Transverse colon (tissue), 4 donors: ENCODE measurements at regions not wholly inside any gene's neighbourhood (a gene's known extent, or its start where the extent isn't known, plus 50 kb on each side); places are given as distances from the start of the nearest gene placed in this dataset.

Experiments
- DNase-seq: peaks from one replicate; pipeline ENCODE4 v3.0.0-alpha.2; 2019
- H3K27ac ChIP-seq, 4 donors: fragments of 200-600 bp; sonication (generic); 2 replicates each; pipeline ENCODE4 v1.5.1; 2016 to 2018; ENCODE audit warnings: inconsistent platforms in 4 of 4
- H3K27me3 ChIP-seq: fragments of 200-600 bp; sonication (generic); 2 replicates; pipeline ENCODE4 v1.5.1; 2017; ENCODE audit warnings: inconsistent platforms
- H3K36me3 ChIP-seq, 4 donors: fragments of 200-600 bp; sonication (generic); 2 replicates each; pipeline ENCODE4 v1.5.1; 2017 to 2019; ENCODE audit warnings: inconsistent platforms in 4 of 4
- H3K4me1 ChIP-seq, 4 donors: fragments of 200-600 bp; sonication (generic); 2 replicates each; pipeline ENCODE4 v1.5.1; 2017 to 2020; ENCODE audit warnings: inconsistent platforms in 4 of 4
- H3K4me3 ChIP-seq, 4 donors: fragments of 200-600 bp; sonication (generic); 1 replicate in 1 of 4; 2 replicates in 3 of 4; pipeline versions ENCODE4 v1.5.1 to v1.6.1; 2017 to 2019; ENCODE audit warnings: inconsistent platforms in 4 of 4
- H3K9me3 ChIP-seq, 2 donors: fragments of 200-600 bp; sonication (generic); 2 replicates each; pipeline ENCODE4 v1.5.1; 2017 to 2019; ENCODE audit warnings: inconsistent platforms in 2 of 2
- CTCF ChIP-seq, 5 experiments: fragments of 200-600 bp in 3 of 5; fragments of 450-650 bp in 2 of 5; sonication (generic) in 3 of 5; IDR thresholded peaks; 1 replicate in 2 of 5; 2 replicates in 3 of 5; pipeline ENCODE4 v1.5.1; 2016 to 2017; ENCODE audit warnings: antibody characterized with exemption in 5 of 5, inconsistent platforms in 3 of 5, mild to moderate bottlenecking in 2 of 5, moderate library complexity in 1 of 5
- EP300 ChIP-seq: sonication (generic); formaldehyde crosslinking; IDR thresholded peaks from one replicate; pipeline ENCODE4 v1.6.1; 2017; ENCODE audit warnings: antibody characterized with exemption, low read depth
- POLR2A ChIP-seq: fragments of 450-650 bp; IDR thresholded peaks from one replicate; pipeline ENCODE4 v1.6.1; 2016; ENCODE audit warnings: antibody characterized with exemption, mild to moderate bottlenecking, moderate library complexity
- POLR2AphosphoS5 ChIP-seq, 3 donors: sonication (generic); formaldehyde crosslinking; IDR thresholded peaks; one replicate each; pipeline ENCODE4 v1.6.1; 2016; ENCODE audit warnings: antibody characterized with exemption in 3 of 3
- WGBS, 2 donors: methylation state at CpG; one replicate each; pipeline ENCODE4 v1.1.5; 2018; ENCODE audit warnings: low coverage in 1 of 2; 5-methylcytosine and 5-hydroxymethylcytosine counted together
- in situ Hi-C, 4 donors: fragments of 200-750 bp; cut with MboI; loops; one replicate each; pipeline versions ENCODE4 v1.15.0 to v1.15.1; 2017; ENCODE audit warnings: low sequenced_read_pairs in 3 of 4, low pct_ligation_motif_present in 1 of 4, low pct_unique_long_range_greater_than_20kb in 1 of 4
- intact Hi-C: fragments of 100-400 bp; cut with DNase I; formaldehyde crosslinking; loops from one replicate; pipeline ENCODE4 v1.15.1; 2023; ENCODE audit warnings: low total_unique reads

- Histone ChIP-seq H3K9me3 (no peaks in the 10 kb centered on the region), H3K36me3 (no peaks in the 10 kb centered on the region), H3K4me3 (no peak overlapping the region), H3K4me1 (no peaks in the 10 kb centered on the region), H3K27ac (no peak overlapping the region), H3K27me3 (no peaks in the 10 kb centered on the region)
- WGBS, 2 donors = 75% methylated on average over 5 of the region's 5 CpGs; no CpG with 5 or more reads in 1 of the 2 donors
- in situ Hi-C loops (no loop called here), intact Hi-C loops (no loop called here)
- no peak for DNase-seq
- TF ChIP-seq POLR2AphosphoS5 (IDR thresholded peaks at IDR 0.05) (no peak), EP300 (no peak), CTCF (IDR thresholded peaks at IDR 0.05) (no peak), POLR2A (no peak)
These were observed 569.9 kb downstream of the CDH26 start for GRCh38 chr20:60528141-60528540.

GRCh38 chr20:60529149-60529548, 570.9 kb downstream of the CDH26 start:
- TF ChIP-seq POLR2AphosphoS5 (IDR thresholded peaks at IDR 0.05) (no peak), EP300 (no peak), POLR2A (no peak), CTCF (IDR thresholded peaks at IDR 0.05) (no peak)
- DNase-seq = no peak
- Histone ChIP-seq H3K36me3 (no peaks in the 10 kb centered on the region), H3K9me3 (no peaks in the 10 kb centered on the region), H3K27me3 (no peaks in the 10 kb centered on the region), H3K4me3 (no peak overlapping the region), H3K4me1 (no peaks in the 10 kb centered on the region), H3K27ac (no peak overlapping the region)
- intact Hi-C loops = no loop called here
- in situ Hi-C loops = no loop called here
- 81 to 92% methylated on average over 4 to 5 of the region's 5 CpGs for WGBS, 2 donors

- in situ Hi-C loops = no loop called here
- DNase-seq = no peak
- Histone ChIP-seq H3K9me3 (no peaks in the 10 kb centered on the region), H3K4me3 (no peak overlapping the region), H3K4me1 (no peaks in the 10 kb centered on the region), H3K27ac (no peak overlapping the region), H3K27me3 (no peaks in the 10 kb centered on the region), H3K36me3 (no peaks in the 10 kb centered on the region)
- WGBS, 2 donors = 50% methylated on average over 3 of the region's 3 CpGs; no CpG with 5 or more reads in 1 of the 2 donors
- intact Hi-C loops = no loop called here
- no peak for TF ChIP-seq POLR2A
- no peak for TF ChIP-seq EP300
These were observed 577.0 kb downstream of the CDH26 start for GRCh38 chr20:60535211-60535610.

- H3K4me3 ChIP-seq = no peak overlapping the region
- no peak for TF ChIP-seq POLR2AphosphoS5 (IDR thresholded peaks at IDR 0.05)
- no peak for TF ChIP-seq EP300
- TF ChIP-seq CTCF (IDR thresholded peaks at IDR 0.05) = no peak
- no peak for TF ChIP-seq POLR2A
- no peak for DNase-seq
- no peak overlapping the region for H3K27ac ChIP-seq
- H3K27me3 ChIP-seq = no peaks in the 10 kb centered on the region
- H3K9me3 ChIP-seq = peaks cover 0 to 6% of the 10 kb centered on the region in 2 donors
- H3K4me1 ChIP-seq = no peaks in the 10 kb centered on the region
- no peaks in the 10 kb centered on the region for H3K36me3 ChIP-seq
- in situ Hi-C loops (no loop called here), intact Hi-C loops (no loop called here)
- WGBS, 2 donors = 40 to 47% methylated on average over 3 of the region's 3 CpGs
These were observed 582.4 kb downstream of the CDH26 start for GRCh38 chr20:60540591-60540990.

GRCh38 chr20:60541991-60542390, 583.8 kb downstream of the CDH26 start:
- H3K4me1 ChIP-seq = no peaks in the 10 kb centered on the region
- no peak overlapping the region for H3K27ac ChIP-seq
- TF ChIP-seq EP300 (no peak), POLR2AphosphoS5 (IDR thresholded peaks at IDR 0.05) (no peak), CTCF (IDR thresholded peaks at IDR 0.05) (no peak), POLR2A (no peak)
- WGBS, 2 donors = 29 to 46% methylated on average over 4 to 5 of the region's 5 CpGs
- H3K36me3 ChIP-seq = no peaks in the 10 kb centered on the region
- peaks cover 0 to 6% of the 10 kb centered on the region in 2 donors for H3K9me3 ChIP-seq
- intact Hi-C loops (no loop called here), in situ Hi-C loops (no loop called here)
- H3K4me3 ChIP-seq = no peak overlapping the region
- no peak for DNase-seq
- no peaks in the 10 kb centered on the region for H3K27me3 ChIP-seq
